ENCODE measurements at regions not wholly inside any gene's neighbourhood (a gene's known extent, or its start where the extent isn't known, plus 50 kb on each side); places are given as distances from the start of the nearest gene placed in this dataset.

- Mint-ChIP-seq H3K27me3 (ENCODE audit: insufficient read depth, low read depth, poor library complexity) (no peaks in the 10 kb centered on the region), H3K4me1 (peaks cover 16% of the 10 kb centered on the region), H3K27ac (no peak overlapping the region), H3K36me3 (ENCODE audit: low read depth) (peaks cover 4% of the 10 kb centered on the region; the same call in 2 of the 3 replicates), H3K9me3 (peaks cover 5% of the 10 kb centered on the region; the same call in 2 of the 3 replicates), H3K4me3 (no peak overlapping the region)
- TF ChIP-seq CREB1 (CRISPR knock-in tag; IDR thresholded peaks at IDR 0.05; ENCODE audit: low read depth) (no peak), EZH2 (IDR thresholded peaks at IDR 0.05; ENCODE audit: low read depth, unreplicated experiment) (no peak), CTCF (conservative IDR thresholded peaks at IDR 0.05; ENCODE audit: low read depth in 2 of 2) (no peak), JUNB (IDR thresholded peaks at IDR 0.05; ENCODE audit: unreplicated experiment) (no peak), STAT1 (IDR thresholded peaks at IDR 0.05; ENCODE audit: unreplicated experiment) (no peak), REST (IDR thresholded peaks at IDR 0.05; ENCODE audit: unreplicated experiment) (no peak), ZNF114 (CRISPR knock-in tag; IDR thresholded peaks at IDR 0.05) (no peak), EZH2phosphoT487 (IDR thresholded peaks at IDR 0.05; ENCODE audit: unreplicated experiment) (no peak), POLR2AphosphoS5 (IDR thresholded peaks at IDR 0.05; ENCODE audit: low read depth) (no peak), NANOG (IDR thresholded peaks at IDR 0.05; ENCODE audit: borderline replicate concordance) (no peak), ZNF331 (CRISPR knock-in tag; IDR thresholded peaks at IDR 0.05; ENCODE audit: low read depth) (no peak)
- TF ChIP-seq, protein P1, sequence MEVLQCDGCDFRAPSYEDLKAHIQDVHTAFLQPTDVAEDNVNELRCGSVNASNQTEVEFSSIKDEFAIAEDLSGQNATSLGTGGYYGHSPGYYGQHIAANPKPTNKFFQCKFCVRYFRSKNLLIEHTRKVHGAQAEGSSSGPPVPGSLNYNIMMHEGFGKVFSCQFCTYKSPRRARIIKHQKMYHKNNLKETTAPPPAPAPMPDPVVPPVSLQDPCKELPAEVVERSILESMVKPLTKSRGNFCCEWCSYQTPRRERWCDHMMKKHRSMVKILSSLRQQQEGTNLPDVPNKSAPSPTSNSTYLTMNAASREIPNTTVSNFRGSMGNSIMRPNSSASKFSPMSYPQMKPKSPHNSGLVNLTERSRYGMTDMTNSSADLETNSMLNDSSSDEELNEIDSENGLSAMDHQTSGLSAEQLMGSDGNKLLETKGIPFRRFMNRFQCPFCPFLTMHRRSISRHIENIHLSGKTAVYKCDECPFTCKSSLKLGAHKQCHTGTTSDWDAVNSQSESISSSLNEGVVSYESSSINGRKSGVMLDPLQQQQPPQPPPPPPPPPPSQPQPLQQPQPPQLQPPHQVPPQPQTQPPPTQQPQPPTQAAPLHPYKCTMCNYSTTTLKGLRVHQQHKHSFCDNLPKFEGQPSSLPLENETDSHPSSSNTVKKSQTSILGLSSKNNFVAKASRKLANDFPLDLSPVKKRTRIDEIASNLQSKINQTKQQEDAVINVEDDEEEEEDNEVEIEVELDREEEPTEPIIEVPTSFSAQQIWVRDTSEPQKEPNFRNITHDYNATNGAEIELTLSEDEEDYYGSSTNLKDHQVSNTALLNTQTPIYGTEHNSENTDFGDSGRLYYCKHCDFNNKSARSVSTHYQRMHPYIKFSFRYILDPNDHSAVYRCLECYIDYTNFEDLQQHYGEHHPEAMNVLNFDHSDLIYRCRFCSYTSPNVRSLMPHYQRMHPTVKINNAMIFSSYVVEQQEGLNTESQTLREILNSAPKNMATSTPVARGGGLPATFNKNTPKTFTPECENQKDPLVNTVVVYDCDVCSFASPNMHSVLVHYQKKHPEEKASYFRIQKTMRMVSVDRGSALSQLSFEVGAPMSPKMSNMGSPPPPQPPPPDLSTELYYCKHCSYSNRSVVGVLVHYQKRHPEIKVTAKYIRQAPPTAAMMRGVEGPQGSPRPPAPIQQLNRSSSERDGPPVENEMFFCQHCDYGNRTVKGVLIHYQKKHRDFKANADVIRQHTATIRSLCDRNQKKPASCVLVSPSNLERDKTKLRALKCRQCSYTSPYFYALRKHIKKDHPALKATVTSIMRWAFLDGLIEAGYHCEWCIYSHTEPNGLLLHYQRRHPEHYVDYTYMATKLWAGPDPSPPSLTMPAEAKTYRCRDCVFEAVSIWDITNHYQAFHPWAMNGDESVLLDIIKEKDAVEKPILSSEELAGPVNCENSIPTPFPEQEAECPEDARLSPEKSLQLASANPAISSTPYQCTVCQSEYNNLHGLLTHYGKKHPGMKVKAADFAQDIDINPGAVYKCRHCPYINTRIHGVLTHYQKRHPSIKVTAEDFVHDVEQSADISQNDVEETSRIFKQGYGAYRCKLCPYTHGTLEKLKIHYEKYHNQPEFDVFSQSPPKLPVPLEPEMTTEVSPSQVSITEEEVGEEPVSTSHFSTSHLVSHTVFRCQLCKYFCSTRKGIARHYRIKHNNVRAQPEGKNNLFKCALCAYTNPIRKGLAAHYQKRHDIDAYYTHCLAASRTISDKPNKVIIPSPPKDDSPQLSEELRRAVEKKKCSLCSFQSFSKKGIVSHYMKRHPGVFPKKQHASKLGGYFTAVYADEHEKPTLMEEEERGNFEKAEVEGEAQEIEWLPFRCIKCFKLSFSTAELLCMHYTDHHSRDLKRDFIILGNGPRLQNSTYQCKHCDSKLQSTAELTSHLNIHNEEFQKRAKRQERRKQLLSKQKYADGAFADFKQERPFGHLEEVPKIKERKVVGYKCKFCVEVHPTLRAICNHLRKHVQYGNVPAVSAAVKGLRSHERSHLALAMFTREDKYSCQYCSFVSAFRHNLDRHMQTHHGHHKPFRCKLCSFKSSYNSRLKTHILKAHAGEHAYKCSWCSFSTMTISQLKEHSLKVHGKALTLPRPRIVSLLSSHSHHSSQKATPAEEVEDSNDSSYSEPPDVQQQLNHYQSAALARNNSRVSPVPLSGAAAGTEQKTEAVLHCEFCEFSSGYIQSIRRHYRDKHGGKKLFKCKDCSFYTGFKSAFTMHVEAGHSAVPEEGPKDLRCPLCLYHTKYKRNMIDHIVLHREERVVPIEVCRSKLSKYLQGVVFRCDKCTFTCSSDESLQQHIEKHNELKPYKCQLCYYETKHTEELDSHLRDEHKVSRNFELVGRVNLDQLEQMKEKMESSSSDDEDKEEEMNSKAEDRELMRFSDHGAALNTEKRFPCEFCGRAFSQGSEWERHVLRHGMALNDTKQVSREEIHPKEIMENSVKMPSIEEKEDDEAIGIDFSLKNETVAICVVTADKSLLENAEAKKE (CRISPR knock-in tag; IDR thresholded peaks at IDR 0.05): no peak
- TF ChIP-seq, protein P2, sequence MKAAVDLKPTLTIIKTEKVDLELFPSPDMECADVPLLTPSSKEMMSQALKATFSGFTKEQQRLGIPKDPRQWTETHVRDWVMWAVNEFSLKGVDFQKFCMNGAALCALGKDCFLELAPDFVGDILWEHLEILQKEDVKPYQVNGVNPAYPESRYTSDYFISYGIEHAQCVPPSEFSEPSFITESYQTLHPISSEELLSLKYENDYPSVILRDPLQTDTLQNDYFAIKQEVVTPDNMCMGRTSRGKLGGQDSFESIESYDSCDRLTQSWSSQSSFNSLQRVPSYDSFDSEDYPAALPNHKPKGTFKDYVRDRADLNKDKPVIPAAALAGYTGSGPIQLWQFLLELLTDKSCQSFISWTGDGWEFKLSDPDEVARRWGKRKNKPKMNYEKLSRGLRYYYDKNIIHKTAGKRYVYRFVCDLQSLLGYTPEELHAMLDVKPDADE (IDR thresholded peaks at IDR 0.05): no peak
- DNase-seq (ENCODE audit: low spot score): no peak
- ATAC-seq: no peak
- Histone ChIP-seq H4K20me1 (replicated peaks; ENCODE audit: insufficient read depth) (no peaks in the 10 kb centered on the region), H3K36me3 (ENCODE audit: insufficient read depth) (no peaks in the 10 kb centered on the region), H3F3A (replicated peaks; ENCODE audit: low read depth) (no peaks in the 10 kb centered on the region), H3K79me2 (replicated peaks; ENCODE audit: insufficient read depth) (no peaks in the 10 kb centered on the region), H3K27ac (ENCODE audit: low read depth) (no peak overlapping the region), H2AFZ (no peak overlapping the region), H3K4me3 (no peak overlapping the region), H3K9me2 (ENCODE audit: insufficient read depth) (no peaks in the 10 kb centered on the region), H3K4me2 (no peak overlapping the region), H3K4me1 (ENCODE audit: insufficient read depth) (peaks cover 18% of the 10 kb centered on the region), H3K27me3 (ENCODE audit: insufficient read depth) (no peaks in the 10 kb centered on the region)
These were observed 167.8 kb downstream of the GPAT3 start for GRCh38 chr4:83703752-83704151.

Measured in GM23338 (cell line).